IPS DF 6.9 (cell line): ENCODE measurements at regions not wholly inside any gene's neighbourhood (a gene's known extent, or its start where the extent isn't known, plus 50 kb on each side); places are given as distances from the start of the nearest gene placed in this dataset.
"Not testable (repeated sequence)": the region's sequence is repeated elsewhere in the genome, so short reads cannot be mapped to it uniquely, and the experiment has no call there.

ENCODE experiments used
- DNase-seq: peaks from one replicate; pipeline ENCODE4 v3.0.0-alpha.2; 2013; ENCODE audit warnings: low read depth, low spot score
- H3K27ac ChIP-seq: one replicate; pipeline ENCODE4 v1.5.1; 2013; ENCODE audit warnings: low read length, control low read depth
- H3K27me3 ChIP-seq: 2 replicates; pipeline ENCODE4 v1.6.1; 2013; ENCODE audit warnings: mild to moderate bottlenecking, low read length; ENCODE audit not compliant: control insufficient read depth, insufficient read depth
- H3K36me3 ChIP-seq: 2 replicates; pipeline ENCODE4 v1.6.1; 2013; ENCODE audit warnings: low read length; ENCODE audit not compliant: control insufficient read depth, insufficient read depth
- H3K4me1 ChIP-seq: 2 replicates; pipeline ENCODE4 v1.6.1; 2013; ENCODE audit warnings: low read length; ENCODE audit not compliant: control insufficient read depth, insufficient read depth
- H3K4me3 ChIP-seq: 2 replicates; pipeline ENCODE4 v1.5.1; 2013; ENCODE audit warnings: mild to moderate bottlenecking, low read length
- H3K9me3 ChIP-seq: 2 replicates; pipeline ENCODE4 v1.6.1; 2013; ENCODE audit warnings: low read length, inconsistent platforms; ENCODE audit not compliant: control insufficient read depth, insufficient read depth
- WGBS: extraction: QIAGEN DNeasy Blood & Tissue Kit; methylation state at CpG from one replicate; pipeline ENCODE4 v1.1.7; 2013; ENCODE audit warnings: mixed read lengths, missing lambda C conversion rate; ENCODE audit not compliant: insufficient read length, insufficient coverage; 5-methylcytosine and 5-hydroxymethylcytosine counted together

DNA sequence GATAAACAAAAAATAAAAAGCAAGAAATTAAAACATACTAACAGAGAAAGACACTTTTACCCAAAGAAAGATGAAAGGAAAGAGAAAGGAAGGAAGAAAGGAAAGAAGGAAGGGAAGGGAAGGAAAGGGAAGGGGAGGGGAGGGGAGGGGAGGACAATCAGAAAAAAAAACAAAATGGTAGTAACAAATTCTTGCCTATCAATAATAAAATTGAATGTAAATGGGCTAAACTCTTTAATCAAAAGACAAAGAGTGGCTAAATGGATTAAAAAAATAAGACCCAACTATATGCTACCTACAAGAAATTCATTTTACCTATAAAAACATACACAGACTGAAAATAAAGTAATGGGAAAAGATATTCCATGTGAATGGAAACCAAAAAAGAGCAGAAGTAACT lies 372.9 kb upstream of the NFIA start:
- H3K9me3 ChIP-seq, result no peaks in the 10 kb centered on the region
- H3K27me3 ChIP-seq, result no peaks in the 10 kb centered on the region
- H3K4me1 ChIP-seq, result peaks cover 3% of the 10 kb centered on the region
- H3K27ac ChIP-seq, result no peak overlapping the region
- H3K4me3 ChIP-seq, result no peak overlapping the region
- DNase-seq, result no peak
- H3K36me3 ChIP-seq, result no peaks in the 10 kb centered on the region

GRCh38 chr1:60705026-60705425 lies 377.3 kb upstream of the NFIA start:
- Histone ChIP-seq H3K9me3 (no peaks in the 10 kb centered on the region), H3K4me3 (no peak overlapping the region), H3K36me3 (no peaks in the 10 kb centered on the region), H3K27ac (no peak overlapping the region), H3K27me3 (no peaks in the 10 kb centered on the region), H3K4me1 (peaks cover 3% of the 10 kb centered on the region)
- no CpG with 5 or more reads among the region's 2 CpGs for WGBS
- no peak for DNase-seq

GRCh38 chr1:60703155-60703554 lies 379.2 kb upstream of the NFIA start:
- no peaks in the 10 kb centered on the region for H3K36me3 ChIP-seq
- peaks cover 3% of the 10 kb centered on the region for H3K4me1 ChIP-seq
- H3K4me3 ChIP-seq, result no peak overlapping the region
- no peak for DNase-seq
- H3K27me3 ChIP-seq, result no peaks in the 10 kb centered on the region
- H3K27ac ChIP-seq, result no peak overlapping the region
- H3K9me3 ChIP-seq, result no peaks in the 10 kb centered on the region

GRCh38 chr1:60699325-60699724 lies 383.0 kb upstream of the NFIA start:
- H3K4me1 ChIP-seq, result no peaks in the 10 kb centered on the region
- no peak for DNase-seq
- no CpG with 5 or more reads among the region's 3 CpGs for WGBS
- no peaks in the 10 kb centered on the region for H3K36me3 ChIP-seq
- H3K9me3 ChIP-seq, result no peaks in the 10 kb centered on the region
- H3K27ac ChIP-seq, result no peak overlapping the region
- H3K4me3 ChIP-seq, result no peak overlapping the region
- no peaks in the 10 kb centered on the region for H3K27me3 ChIP-seq

DNA sequence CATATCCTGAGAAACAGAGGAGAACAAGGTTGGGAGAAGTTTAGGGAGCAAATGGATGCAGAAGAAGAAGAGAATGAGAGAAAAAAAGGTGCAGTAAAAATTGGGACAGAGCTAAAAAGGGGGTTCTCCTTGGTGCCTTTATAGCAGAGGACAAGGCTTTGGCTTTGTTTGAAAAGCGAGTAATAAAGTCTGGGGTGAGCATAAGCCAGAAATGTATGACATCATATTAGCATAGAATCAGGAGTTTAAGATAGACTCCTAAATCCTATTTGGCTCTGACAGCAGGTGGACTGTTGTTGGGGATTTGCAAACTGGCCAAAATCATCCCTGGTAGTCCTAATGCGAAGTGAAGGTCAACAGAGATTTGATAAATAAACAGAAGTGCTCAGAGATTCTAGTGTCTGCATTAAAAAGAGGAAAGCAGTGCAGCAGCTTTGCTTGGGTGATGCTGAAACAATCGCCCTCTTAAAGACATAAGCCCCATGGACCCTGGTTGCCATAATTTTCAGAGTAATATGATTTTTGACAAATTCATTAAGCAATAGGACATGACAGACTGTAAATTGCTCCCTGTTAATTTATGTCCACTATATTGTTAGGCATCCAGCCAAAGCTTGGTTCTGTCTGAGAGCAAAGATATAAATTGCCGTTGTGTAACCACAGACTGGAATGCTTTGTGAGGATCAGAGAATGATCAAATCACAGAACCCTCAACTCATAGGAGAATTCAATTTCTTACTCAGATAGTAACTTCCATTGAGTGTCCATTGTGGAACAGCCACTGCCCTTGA lies 385.0 kb upstream of the NFIA start:
- Histone ChIP-seq H3K9me3 (no peaks in the 10 kb centered on the region), H3K27me3 (no peaks in the 10 kb centered on the region), H3K4me3 (no peak overlapping the region), H3K4me1 (no peaks in the 10 kb centered on the region), H3K36me3 (no peaks in the 10 kb centered on the region), H3K27ac (no peak overlapping the region)
- no peak for DNase-seq
- WGBS, result no CpG with 5 or more reads among the region's 4 CpGs

GRCh38 chr1:60696512-60696911 lies 385.8 kb upstream of the NFIA start:
- H3K36me3 ChIP-seq, result no peaks in the 10 kb centered on the region
- no peaks in the 10 kb centered on the region for H3K9me3 ChIP-seq
- no peak for DNase-seq
- H3K4me3 ChIP-seq, result no peak overlapping the region
- no peak overlapping the region for H3K27ac ChIP-seq
- WGBS, result no CpG with 5 or more reads among the region's 1 CpG
- no peaks in the 10 kb centered on the region for H3K27me3 ChIP-seq
- H3K4me1 ChIP-seq, result no peaks in the 10 kb centered on the region

GRCh38 chr1:60695716-60696171 lies 386.6 kb upstream of the NFIA start:
- Histone ChIP-seq H3K4me1 (no peaks in the 10 kb centered on the region), H3K27me3 (no peaks in the 10 kb centered on the region), H3K4me3 (no peak overlapping the region), H3K9me3 (no peaks in the 10 kb centered on the region), H3K27ac (no peak overlapping the region), H3K36me3 (no peaks in the 10 kb centered on the region)
- WGBS, result no CpG with 5 or more reads among the region's 6 CpGs
- no peak for DNase-seq

DNA sequence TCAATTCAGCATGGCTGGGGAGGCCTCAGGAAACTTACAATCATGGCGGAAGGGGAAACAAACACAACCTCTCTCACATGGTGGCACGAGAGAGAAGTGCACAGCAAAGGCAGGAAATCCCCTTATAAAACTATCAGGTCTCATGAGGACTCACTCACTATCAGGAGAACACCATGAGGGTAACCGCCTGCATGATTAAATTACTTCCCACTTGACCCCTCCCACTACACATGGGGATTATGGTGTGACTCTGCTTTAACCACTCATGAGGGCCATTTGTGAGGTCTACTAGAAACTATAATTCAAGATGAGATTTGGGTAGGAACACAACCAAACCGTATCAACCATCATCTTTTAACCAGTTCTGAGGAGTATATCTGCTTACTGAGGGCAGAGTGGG lies 387.4 kb upstream of the NFIA start:
- WGBS, result no CpG with 5 or more reads among the region's 4 CpGs
- Histone ChIP-seq H3K9me3 (no peaks in the 10 kb centered on the region), H3K36me3 (no peaks in the 10 kb centered on the region), H3K4me3 (no peak overlapping the region), H3K4me1 (no peaks in the 10 kb centered on the region), H3K27me3 (no peaks in the 10 kb centered on the region), H3K27ac (no peak overlapping the region)
- no peak for DNase-seq

DNA sequence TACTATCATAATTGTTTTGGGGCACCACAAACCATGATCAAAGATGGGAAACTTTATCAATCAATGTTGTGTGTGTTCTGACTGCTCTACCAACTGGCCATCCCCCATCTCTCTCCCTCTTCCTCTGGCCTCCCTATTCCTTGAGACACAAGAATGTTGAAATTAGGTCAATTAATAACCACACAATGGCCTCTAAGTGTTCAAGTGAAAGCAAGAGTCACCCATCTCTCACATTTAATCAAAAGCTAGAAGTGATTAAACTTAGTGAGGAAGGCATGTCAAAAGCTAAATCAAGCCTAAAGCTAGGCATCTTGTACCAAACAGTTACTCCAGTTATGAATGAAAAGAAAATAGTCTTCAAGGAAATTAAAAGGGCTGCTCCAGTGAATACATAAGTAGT lies 390.3 kb upstream of the NFIA start:
- Histone ChIP-seq H3K4me3 (no peak overlapping the region), H3K27ac (no peak overlapping the region), H3K4me1 (no peaks in the 10 kb centered on the region), H3K27me3 (no peaks in the 10 kb centered on the region), H3K9me3 (no peaks in the 10 kb centered on the region), H3K36me3 (no peaks in the 10 kb centered on the region)
- DNase-seq, result no peak

GRCh38 chr1:60688221-60688620 lies 394.1 kb upstream of the NFIA start:
- H3K4me3 ChIP-seq, H3K9me3 ChIP-seq, H3K4me1 ChIP-seq, H3K36me3 ChIP-seq, H3K27ac ChIP-seq, DNase-seq, H3K27me3 ChIP-seq: not testable (repeated sequence)
- no CpG with 5 or more reads among the region's 2 CpGs for WGBS

DNA sequence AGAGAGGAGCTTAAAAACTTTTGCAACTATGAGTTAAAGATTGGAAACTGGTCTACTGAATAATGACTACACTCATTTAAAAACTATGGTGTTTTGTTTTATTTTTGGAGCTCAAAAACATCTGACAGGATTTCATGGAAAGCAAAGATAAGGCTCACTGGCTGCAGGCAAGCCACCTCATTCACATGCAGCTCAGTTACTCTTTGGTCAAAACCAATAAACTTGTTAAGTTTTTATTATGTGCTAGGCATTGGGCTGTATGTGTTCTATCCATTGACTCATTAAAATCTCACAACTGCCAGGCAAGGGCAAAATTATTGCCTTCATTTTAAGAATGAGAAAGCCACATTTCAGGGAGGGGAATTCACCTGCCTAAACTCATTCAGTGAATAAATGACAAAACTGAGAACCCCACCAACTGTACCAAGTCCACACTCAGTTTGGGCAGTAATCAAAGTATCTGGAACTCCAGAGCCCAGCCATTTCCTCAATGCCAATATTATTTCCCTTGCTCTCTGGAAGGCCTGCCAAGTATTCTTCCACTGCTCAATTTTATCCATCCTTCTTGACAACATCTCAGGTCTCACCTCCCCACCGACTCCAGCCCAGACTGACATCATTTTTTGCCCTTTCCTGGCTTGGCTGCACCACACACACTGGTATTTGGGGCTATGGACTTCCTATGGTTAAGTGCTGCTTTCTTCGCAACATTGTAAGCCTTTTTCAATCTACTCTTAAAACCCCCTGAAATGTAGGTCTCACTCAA lies 401.1 kb upstream of the NFIA start:
- DNase-seq, result no peak
- H3K27me3 ChIP-seq, result no peaks in the 10 kb centered on the region
- no peaks in the 10 kb centered on the region for H3K36me3 ChIP-seq
- no peaks in the 10 kb centered on the region for H3K4me1 ChIP-seq
- H3K9me3 ChIP-seq, result no peaks in the 10 kb centered on the region
- no peak overlapping the region for H3K4me3 ChIP-seq
- H3K27ac ChIP-seq, result no peak overlapping the region
- WGBS, result no CpG with 5 or more reads among the region's 2 CpGs
